H4 (cell line): ENCODE measurements at regions not wholly inside any gene's neighbourhood (a gene's known extent, or its start where the extent isn't known, plus 50 kb on each side); places are given as distances from the start of the nearest gene placed in this dataset.
"Not testable (repeated sequence)": the region's sequence is repeated elsewhere in the genome, so short reads cannot be mapped to it uniquely, and the experiment has no call there.

Experiments
- DNase-seq: peaks from one replicate; pipeline ENCODE4 v3.0.0-alpha.2; 2015; ENCODE audit warnings: low spot score

DNA sequence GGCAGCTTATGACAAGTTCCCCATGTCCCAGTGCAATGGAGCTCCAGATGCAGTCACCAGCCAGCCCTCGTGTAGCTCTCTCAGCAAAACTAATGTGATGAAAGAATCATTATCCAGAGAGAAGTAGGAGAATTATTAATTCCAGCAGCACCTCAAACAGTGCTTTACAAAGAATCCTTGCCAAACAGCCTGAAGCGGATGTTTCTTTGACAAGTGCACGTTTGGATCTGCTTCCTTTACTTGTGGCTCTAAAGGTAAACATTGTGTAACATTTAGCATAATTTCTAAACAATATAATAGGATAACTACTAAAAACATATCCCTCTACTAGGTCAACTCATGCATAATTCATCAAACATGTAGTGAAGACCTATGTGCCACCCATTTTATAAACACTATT, 197.0 kb downstream of the FAM181B start:
- no peak for DNase-seq

DNA sequence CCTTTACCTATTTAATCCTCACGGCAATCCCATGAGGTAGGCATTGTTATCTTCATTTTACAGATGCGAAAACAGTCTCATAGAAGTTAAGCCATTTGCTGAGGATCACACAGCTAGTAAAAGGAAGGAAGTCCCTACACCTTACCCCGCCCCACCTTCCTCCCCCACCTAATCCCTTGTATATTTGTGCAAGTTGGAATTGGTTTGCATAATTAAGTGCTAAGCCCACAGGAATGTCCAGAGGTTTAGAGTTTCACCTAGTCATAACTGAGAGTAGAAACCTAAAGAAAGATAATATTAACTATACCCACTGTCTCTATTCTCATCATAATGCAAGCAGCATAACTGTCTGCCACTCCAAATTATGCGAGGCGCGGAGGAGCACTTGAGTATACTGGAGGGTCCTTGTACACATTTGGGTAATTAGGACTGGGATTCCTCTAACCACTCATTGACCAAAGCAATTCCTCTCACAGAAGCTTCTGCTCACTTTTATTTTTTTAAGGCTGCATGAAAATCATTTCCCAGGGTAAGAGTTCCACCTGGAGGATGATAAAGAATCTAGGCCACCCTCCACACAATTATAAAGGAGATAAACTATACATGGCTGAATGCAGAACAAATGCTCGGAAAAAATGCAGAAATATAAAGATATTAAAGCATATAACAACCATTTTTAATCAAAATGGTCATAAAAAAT, 199.9 kb downstream of the FAM181B start:
- peak; percentile 23 for DNase-seq

DNA sequence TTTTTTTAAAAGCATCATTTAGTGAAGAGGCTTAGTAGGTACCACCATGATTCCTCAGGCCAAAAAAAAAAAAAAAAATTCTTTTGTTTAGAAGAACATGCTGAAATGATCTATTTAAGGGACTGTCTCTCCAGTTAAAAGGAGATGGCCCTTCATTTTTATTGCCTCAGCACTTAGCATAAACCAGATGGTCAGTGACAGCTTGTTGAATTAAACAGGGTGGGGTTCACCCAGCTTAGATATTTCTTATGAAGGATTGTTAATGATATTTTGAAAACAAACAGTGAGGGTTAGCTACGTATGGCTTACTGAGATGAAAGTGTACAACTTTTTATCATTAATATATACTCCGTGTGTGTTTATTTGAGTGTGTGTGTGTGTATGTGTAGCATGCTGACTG, 203.7 kb downstream of the FAM181B start:
- DNase-seq: no peak

DNA sequence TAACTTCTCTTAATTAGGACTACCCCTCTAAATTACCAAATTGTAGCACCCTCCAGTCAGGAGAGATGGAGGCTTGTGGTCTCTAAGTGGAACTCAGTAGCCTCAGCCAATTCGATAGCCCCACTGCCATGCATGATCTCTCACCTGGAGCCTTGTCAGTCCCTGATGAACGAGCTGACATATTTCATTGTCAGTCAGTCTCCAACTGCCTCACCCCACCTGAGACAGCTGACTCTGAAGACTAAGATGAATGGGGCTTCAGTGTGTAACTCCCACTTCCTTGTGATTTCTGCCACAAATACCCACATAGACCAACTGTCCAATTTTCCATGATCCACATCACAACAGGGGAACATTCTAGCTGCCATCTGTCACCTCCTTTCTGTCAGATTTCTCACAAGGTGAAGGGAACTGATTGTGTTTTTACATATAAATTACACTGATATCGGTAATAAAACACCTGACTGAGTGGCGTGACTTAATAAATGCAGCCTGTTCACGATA, 206.5 kb downstream of the FAM181B start:
- DNase-seq: no peak

DNA sequence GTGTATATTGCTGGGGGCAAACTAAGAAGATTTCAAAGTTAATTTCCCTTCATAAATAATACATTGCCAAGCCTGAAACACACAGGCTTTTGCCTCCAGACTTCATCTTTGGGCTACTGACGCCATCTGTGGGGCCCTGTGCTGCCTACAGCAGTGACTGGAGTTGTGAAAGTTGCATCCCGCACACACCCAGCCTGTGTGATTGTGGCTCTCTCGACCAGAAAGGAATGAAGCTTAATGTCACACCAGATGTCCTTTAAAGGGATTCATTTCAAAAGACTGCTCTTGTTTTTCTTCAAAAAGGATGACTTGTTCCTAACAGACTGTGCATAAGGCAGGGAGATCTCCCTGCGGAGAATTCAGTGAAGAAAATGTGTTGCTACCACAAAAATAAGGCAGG, 210.5 kb downstream of the FAM181B start:
- no peak for DNase-seq

DNA sequence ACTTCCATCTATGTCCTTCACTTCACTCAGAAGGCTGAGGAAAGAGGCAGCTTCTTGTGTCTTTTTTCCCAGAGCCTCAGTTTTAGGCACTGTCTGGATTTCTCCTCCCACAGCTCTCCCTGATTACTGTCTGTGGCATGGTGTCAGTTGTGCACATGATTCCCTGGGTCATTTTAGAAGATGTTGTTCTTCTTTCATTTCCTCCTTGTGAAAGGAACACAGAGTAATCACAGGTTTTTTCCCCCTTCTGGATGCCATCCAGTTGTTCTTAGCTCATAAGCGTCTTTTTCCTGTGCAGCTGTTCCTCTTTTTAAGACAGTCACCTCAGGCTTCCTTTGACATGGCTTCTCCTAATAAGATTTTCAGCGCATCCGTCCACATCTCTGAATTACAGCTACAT, 212.2 kb downstream of the FAM181B start:
- DNase-seq: no peak

DNA sequence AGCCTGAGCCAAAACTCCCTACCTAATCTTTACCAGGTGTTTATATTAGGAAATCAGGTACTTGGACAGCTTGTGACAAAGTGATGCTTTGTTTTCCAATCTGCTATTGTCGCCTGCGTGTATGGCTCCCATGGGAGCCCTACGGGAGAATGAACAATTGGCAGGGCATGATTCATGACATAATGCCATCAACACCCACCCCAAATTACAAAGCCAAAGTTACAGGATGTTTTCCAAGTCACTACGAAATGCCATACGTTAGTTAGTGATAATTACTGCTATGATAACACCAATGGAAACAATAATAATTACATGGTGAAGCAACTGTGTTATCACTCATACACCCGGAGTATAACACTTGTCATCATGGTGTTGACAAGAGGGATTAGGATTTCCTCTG, 226.4 kb downstream of the FAM181B start:
- no peak for DNase-seq

DNA sequence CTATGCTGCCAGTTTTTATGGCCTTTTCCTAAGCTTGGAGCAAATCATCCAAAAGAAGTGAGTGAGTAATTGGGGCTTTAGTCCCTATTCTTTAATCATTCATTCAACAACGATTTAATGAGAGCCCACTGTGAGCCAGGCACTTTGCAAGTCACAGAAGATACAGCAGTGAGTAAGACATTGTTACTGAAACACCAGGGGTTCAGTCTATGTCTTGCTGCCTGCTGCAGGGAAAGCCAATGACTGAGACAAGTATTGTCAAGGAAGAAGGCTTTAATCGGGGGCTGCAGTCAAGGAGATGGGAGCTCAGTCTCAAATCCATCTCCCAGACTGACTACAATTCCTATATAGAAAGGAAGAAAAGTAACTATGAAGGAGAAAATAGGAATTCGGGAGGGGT, 228.3 kb downstream of the FAM181B start:
- no peak for DNase-seq

DNA sequence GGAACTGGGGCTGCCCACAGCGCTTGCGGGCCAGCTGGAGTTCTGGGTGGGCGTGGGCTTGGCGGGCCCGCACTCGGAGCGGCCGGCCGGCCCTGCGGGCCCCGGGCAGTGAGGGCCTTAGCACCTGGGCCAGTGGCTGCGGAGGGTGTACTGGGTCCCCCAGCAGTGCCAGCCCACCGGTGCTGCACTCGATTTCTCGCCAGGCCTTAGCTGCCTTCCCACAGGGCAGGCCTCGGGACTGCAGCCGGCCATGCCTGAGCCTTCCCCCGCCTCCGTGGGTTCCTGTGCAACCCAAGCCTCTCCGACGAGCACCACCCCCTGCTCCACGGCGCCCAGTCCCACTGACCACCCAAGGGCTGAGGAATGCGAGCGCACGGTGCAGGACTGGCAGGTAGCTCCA, 232.5 kb downstream of the FAM181B start:
- not testable (repeated sequence) for DNase-seq

DNA sequence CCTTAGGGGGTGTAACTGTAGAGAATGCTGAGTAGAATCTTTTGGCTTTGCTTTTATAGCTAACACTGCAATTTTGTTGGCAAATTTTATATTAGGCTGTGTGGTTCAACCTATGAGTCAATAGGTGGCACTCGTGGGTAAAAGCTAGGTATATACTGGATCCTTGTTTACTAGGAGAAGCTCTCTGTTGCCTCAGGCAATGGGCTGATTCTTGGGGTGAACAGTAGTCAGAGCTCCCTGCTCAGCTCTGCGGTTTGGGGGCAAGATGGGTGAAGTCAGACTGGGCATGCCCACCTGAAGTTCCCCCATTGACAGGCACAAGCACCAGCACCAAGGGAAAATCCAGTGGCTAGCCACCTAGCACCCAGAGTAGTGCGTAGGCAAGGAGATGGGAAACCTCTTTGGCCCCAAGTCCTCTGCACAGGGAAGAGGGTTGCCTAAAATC, 238.7 kb downstream of the FAM181B start:
- peak; percentile 25 for DNase-seq

DNA sequence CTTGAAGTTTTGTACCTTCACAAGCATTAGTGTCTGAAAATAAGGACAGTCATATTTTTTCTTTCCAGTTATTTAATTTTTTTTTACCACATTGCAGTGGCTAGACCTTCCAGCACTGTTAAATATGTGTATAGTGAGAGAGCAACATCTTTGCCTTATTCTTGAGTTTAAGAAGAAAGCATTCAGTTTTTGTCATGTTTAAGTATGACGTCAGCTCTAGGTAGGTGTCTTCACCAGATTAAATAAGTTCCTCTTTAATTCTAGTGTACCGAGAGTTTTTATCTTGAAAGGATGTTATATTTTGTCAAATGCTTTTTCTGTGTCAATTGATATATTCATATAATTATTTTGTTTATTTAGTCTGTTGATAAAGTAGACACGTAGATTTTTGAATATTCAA, 258.8 kb downstream of the FAM181B start:
- DNase-seq: no peak

DNA sequence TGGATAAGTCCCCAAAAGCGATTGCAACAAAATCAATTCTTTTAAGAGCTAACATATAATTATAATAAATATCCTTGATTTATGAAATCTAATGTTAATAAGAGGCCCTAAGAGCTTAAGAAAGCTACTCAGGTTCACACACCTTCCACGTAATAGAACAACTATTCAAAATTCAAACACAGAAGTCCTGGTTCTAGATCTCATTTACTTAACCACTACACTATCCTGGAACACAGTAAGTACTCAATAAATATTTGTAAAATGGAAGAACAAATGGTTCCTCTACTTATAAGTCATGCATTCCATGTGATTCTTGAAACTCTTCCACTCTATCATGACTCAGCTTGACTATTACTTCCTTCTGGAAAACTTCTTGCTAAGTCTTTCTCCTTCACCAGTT, 268.2 kb downstream of the FAM181B start:
- peak; percentile 4 for DNase-seq

DNA sequence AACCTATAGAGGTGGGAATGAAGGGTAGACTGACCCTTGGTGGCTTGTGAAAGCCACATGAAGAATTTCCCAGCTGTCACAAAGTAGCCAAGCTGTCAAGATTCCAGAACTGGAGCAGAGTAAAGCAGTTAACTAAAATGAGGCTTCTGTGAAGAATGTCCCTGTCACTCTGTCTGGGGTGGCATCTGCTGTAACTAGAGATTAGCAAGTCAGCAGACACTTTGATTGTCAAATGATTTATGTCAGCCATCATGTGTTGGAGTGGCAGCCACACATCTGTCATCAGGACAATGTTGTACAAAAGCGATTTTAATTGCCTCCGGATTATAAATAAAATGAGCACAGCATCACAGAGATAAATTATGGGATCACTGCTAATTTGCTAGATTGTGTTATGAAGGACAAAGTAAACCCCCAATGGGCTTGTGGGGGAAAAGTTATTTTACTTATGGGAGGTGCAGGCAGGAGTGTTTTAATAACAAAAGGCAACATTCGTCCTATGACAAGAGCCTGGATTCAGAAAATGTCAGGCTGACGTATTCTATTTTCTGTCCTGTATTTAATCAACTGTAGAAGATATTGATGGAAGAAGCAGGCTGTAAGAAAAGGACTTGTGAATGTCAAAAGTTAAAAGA, 270.9 kb downstream of the FAM181B start:
- no peak for DNase-seq

DNA sequence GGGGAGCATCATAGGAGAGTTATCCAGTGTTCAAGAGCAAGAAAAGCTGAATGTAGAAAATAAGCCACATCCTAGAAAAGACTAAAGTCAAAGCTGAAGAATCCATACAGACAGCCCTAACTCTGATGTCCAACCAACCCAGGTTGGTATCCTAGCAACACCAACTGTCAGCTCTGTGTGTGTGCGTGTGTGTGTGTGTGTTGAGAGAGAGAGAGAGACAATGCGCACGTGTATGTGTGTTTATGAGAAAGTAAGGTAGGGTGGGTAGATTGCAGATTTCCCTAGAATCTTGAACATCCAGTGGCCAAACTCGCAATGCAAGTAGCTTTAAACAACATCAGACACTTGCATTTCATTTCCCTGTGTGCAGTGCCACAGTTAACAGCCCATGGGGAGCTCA, 274.9 kb downstream of the FAM181B start:
- DNase-seq: no peak

DNA sequence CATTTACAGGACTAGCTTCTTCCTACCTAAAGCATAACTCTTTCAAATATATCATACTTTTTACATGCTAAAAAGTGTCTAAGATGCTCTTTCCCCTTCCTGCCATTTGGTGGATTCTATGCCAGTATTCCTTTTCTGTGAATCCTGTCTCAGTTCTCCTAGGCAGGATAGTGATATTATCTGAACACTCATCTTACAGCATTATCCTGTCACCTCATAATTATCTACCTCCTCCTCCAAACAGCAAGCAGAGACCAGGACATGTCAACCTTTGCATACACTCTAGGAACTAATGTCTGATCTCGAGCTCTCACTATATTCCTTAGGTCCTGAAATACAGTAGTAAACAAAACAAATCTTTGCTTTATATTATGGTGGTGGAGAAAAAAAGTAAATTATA, 275.5 kb downstream of the FAM181B start:
- DNase-seq: no peak

DNA sequence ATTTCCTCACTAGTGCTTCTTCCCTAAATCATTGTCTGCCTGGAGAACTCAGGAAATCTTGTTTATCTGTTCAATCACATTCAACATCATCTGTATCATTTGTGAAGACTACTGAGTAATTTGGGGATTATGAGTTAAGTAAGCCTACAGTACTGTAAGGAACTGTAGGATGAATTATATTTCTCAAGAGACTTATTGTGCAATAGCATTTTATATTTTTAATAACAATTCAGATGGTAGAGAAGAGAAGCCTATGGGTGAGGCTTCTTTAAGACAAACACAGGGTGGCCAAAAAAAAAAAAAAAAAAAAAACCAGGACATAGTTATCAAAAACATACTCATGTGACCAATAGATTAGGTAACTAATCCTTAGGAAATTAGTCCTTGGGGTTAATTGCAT, 282.7 kb downstream of the FAM181B start:
- no peak for DNase-seq

DNA sequence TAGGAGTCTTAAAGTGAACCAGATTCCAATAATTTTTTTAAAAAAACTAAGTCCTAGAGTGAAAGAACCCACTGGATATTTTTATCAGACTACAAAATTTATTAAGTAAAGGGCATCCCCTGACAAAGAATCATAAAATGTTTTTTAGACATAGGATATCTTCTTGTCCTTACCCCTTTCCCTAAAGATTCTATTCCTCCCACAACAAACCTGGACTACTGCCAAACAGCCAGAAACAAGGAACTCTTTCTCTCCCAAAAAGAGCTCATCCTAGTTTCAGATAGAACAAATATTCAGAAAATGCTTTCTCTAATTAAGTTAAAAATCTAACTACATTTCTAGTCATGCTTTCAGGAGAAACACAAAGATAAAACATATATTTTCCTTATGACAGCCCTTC, 327.1 kb downstream of the FAM181B start:
- no peak for DNase-seq

DNA sequence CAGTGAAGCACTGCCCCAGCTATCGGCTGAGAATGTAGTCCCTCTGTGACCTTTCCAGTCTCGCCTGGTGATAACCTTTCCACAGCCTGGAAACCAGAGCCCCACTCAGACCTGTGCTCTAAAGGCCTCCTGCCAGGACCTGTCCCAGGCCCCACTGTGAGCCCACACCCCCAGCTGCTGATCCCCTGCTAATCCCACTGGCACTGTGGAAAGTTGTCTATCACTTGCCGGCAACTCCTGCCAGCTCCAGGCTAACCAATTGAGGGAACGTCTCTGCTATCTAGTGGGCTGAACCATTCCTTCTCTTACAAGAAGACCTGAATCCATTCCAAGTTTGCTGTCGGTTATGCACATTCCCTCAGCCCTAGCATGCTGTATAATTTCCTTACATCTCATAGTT, 328.2 kb downstream of the FAM181B start:
- no peak for DNase-seq

DNA sequence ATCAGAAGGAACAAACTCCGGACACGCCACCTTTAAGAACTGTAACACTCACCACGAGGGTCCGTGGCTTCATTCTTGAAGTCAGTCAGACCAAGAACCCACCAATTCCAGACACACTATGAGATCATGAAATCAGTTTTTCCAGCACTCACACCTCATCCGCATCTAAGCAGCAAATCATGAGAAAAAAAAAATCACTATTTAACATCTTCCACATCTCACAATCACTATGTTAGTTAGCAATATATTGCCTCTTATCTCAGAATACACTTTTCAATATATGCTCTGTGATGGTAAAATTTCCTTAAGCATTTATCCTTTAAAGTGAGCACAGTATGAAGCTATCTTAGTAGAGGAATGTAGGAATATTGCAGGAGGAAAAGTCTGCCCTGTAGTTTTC, 328.7 kb downstream of the FAM181B start:
- DNase-seq: no peak

DNA sequence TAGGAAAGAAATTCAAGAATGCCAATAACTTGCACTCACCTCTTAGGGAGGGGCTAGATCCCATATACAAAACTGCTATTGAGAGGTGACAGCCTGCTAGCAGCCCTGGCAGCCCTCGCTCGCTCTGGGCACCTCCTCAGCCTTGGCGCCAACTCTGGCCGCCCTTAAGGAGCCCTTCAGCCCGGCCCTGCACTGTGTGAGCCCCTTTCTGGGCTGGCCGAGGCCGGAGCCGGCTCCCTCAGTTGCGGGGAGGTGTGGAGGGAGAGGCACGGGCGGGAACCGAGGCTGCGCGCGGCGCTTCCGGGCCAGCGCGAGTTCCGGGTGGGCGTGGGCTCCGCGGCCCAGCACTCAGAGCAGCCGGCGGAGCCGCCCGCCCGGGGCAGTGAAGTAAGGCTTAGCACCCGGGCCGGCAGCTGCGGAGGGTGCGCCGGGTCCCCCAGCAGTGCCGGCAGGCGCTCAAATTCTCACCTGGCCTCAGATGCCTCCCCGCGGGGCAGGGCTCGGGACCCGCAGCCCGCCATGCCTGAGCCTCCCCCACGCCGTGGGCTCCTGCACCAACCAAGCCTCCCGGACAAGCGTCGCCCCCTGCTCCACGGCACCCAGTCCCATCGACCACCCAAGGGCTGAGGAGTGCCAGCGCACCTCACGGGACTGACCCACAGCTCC, 329.9 kb downstream of the FAM181B start:
- no peak for DNase-seq

DNA sequence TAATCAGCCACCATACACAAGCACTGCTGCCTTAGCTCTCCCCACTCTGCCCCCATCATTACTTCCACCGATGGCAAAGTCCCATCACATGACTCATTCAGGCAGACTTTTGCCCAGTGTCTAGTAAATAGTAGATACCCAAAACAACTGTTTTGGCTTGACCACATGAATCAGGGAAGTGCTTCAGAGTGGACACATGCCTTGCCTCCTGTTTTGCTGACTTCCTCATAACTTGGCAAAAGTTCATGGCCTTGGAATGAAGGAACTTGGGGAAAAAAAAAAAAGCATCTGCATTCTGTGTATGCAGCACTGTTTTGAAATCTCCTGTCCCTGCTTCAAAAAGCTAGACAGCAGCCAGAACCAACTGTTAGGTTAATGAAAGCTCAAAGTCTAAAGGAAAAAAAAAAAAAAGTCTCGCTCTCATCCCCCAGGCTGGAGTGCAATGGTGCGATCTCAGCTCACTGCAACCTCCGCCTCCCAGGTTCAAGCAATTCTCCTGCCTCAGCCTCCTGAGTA, 335.3 kb downstream of the FAM181B start:
- DNase-seq: peak; percentile 61

DNA sequence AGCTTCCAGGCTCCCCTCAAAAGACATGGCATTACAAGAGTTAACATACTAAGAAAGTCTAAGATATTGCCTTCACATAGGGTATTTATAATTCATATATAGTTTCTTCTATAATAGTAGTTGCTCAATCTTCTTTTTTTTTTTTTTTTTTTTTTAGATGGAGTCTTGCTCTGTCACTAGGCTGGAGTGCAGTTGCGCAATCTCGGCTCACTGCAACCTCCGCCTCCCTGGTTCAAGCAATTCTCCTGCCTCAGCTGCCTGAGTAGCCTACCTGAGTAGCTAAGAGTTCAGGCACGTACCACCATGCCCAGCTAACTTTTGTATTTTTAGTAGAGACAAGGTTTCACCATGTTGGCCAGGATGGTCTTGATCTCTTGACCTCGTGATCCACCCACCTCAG, 337.0 kb downstream of the FAM181B start:
- not testable (repeated sequence) for DNase-seq

DNA sequence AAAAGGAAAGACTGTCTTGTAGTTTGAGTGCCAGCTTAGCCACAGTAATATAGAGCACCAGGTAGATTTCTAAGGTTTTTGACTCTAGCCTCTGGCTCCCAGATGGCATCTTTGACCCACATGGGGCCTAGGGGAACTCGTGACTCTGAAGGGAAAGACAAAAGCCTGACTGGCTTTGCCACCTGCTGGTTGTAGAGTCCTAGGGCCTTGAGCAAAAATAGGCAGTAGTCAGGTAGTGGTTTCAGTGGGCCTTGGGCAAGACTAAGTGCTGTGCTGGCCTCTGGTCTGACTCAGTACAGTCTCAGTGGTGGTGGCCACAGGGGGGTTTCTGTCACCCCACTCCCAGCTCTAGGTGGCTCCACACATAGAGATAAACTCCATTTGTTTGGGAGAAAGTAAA, 349.4 kb downstream of the FAM181B start:
- no peak for DNase-seq
